ENCODE measurements at regions not wholly inside any gene's neighbourhood (a gene's known extent, or its start where the extent isn't known, plus 50 kb on each side); places are given as distances from the start of the nearest gene placed in this dataset.

DNA sequence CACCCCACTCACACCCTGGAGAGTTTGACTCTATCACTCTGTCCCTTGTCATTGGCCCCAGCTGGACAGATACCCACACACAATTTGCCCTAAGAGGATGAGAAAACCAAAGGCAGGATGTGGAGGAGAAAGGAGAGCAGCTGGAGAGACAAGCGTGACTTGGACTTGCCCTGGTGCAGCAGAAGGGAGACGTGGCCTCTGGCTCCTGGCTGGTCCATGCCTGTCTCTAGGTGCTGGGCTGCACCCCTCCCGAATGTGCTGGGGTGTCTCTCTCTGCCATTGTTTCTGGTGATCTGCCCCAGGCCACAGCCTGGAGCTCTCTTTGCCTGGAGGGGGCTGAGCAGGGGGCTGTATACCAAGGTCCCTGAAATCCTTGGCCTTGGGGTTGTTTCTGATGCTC lies 88.7 kb upstream of the HDAC4 start:
- no peak for TF ChIP-seq POLR2A (IDR thresholded peaks at IDR 0.05)
- TF ChIP-seq, protein P1, sequence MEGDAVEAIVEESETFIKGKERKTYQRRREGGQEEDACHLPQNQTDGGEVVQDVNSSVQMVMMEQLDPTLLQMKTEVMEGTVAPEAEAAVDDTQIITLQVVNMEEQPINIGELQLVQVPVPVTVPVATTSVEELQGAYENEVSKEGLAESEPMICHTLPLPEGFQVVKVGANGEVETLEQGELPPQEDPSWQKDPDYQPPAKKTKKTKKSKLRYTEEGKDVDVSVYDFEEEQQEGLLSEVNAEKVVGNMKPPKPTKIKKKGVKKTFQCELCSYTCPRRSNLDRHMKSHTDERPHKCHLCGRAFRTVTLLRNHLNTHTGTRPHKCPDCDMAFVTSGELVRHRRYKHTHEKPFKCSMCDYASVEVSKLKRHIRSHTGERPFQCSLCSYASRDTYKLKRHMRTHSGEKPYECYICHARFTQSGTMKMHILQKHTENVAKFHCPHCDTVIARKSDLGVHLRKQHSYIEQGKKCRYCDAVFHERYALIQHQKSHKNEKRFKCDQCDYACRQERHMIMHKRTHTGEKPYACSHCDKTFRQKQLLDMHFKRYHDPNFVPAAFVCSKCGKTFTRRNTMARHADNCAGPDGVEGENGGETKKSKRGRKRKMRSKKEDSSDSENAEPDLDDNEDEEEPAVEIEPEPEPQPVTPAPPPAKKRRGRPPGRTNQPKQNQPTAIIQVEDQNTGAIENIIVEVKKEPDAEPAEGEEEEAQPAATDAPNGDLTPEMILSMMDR (IDR thresholded peaks at IDR 0.05): no peak
- TF ChIP-seq POLR2AphosphoS5 (IDR thresholded peaks at IDR 0.05): no peak
- TF ChIP-seq EP300 (IDR thresholded peaks at IDR 0.05): no peak

All from stomach (tissue), 4 donors.